GM18870 (cell line): ENCODE measurements at regions not wholly inside any gene's neighbourhood (a gene's known extent, or its start where the extent isn't known, plus 50 kb on each side); places are given as distances from the start of the nearest gene placed in this dataset.

Source experiments
- ATAC-seq: cut with Tn5 transposase; IDR thresholded peaks from one replicate; pipeline ENCODE4 v1.9.1; 2021; ENCODE audit warnings: moderate library complexity; ENCODE audit not compliant: unreplicated experiment

DNA sequence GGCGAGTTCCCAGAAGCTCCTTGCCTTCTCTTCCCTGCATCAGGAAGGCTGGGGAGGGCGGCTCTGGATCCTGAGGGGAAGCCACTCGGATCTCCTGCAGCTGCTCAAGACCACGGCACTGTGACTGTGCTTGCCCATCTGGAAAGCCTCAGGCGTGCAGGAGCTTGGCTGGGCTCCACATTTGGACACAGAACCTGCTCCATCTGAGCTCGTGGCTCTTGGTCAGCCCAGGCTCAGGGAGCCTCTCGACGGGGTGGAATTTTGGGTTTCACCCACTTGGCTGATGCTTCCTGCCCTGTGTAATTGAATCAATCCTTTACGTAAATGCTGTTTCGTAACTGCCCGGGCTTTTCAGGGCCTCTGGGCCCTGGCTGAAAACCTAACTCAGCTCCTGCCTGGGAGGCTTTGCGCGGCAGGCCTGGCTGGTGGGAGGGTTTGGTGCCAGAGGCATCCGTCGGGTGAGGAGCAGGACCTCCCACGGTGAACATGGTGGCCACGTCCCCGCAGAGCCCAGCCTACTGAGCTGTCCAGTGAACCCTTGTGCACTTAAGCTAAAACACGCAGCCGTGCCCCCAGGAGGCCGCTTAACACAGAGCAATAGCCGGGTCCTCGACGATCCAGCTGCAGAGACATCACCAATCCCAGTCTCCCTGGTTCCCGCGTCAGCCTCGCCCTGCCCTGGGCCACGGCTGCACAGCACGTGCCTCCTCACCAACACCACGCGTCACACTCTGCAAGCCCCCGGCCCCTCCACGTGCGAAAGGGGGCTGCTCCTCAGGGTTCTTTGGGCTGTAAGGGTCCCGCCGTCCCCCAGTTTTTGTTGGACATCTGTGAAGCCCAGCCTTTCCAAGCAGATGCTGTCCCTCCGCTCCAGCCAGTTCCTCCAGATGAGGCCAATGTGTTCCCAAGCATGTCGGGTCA is 241.0 kb downstream of the DLL1 start:
- ATAC-seq = no peak

- no peak for ATAC-seq
Measured at GRCh38 chr6:170048615-170049256, 242.1 kb downstream of the DLL1 start.

DNA sequence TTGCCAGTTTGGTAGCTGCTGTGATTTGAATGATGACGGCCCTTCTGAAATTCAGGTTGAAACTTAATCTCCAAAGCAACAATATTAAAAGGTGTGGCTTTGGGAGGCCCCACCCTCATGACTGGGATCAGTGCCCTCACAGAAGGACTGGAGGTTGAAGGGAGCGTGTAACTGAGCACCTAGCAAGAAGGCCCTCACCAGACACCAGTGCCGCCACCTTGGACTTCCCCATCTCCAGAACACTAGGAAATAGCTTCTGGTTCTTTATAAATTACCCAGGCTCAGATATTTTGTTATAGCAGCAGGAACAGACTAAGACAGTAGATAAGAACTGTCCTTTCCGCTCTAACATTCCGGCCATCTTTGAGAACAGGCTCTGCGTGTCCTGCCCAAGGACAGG is 243.1 kb downstream of the DLL1 start:
- ATAC-seq = no peak

DNA sequence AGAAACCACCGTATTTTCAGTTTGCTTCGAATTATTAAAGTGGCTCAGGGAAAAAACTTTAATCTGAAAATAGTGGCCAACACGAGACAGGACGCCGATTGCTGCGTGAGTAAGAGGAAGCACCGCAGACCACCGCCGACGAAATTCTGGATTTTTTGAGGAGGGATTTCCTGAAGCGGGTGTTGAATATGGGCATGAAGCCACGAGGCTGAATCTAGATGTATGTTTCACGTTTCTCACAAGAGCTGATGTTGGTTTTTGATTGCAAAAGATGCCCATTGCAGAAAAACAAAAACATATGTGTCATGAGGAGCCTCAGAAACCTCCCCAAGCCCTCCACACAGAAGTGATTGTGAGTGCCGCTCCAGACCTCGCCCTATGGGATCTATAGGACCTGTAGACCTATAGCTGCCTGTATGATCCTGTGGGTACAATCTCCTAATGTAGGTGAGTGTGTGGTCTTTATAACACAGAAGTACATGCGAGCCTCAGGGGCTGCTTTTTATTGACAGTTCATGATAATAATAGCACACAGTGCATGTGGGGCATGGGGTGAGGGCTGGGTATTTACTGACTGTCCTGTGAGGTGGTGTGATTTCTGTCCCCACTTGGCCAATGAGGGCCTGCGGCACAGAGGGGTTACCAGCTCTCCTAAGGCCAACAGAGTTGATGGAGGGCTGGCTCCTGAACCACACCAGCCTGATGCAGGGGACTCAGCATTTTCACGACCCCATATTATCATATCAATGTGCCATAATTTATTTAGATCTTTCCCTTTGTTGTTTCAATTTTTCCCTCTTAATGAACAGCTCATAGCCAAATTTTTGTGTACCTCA is 243.9 kb downstream of the DLL1 start:
- ATAC-seq = no peak

DNA sequence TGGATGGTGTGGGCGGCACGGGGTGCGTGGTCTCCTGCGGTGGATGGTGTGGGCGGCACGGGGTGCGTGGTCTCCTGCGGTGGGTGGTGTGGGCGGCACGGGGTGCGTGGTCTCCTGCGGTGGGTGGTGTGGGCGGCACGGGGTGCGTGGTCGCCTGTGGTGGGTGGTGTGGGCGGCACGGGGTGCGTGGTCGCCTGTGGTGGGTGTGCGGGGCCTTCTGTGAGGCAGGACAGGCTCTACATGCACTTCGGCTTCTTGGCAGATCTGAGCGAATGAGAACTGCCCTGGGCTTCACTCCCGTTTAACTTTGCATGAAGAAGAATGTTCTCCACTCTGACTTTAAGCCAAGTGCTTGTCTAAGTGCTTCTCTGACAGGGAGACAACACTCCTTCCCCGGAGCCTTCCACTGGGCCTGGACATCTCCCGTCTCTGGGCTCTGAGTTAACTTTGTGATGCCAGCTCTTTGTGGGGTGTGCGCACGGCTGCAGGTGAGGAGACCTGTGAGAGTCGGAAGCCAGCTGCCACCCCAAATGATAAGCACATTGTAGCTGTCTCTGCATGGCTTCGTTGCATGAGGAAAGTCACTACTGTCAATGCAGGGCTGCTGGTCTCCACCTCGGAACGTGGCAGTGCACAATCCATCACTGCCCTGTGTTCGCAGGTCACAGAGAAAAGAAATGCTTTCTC is 244.8 kb downstream of the DLL1 start:
- ATAC-seq = no peak

GRCh38 chr6:170045563-170045960 is 245.3 kb downstream of the DLL1 start:
- no peak for ATAC-seq

- ATAC-seq = no peak
Measured at GRCh38 chr6:170044836-170045562, 245.9 kb downstream of the DLL1 start.

GRCh38 chr6:170043881-170044790 is 246.7 kb downstream of the DLL1 start:
- ATAC-seq = no peak

DNA sequence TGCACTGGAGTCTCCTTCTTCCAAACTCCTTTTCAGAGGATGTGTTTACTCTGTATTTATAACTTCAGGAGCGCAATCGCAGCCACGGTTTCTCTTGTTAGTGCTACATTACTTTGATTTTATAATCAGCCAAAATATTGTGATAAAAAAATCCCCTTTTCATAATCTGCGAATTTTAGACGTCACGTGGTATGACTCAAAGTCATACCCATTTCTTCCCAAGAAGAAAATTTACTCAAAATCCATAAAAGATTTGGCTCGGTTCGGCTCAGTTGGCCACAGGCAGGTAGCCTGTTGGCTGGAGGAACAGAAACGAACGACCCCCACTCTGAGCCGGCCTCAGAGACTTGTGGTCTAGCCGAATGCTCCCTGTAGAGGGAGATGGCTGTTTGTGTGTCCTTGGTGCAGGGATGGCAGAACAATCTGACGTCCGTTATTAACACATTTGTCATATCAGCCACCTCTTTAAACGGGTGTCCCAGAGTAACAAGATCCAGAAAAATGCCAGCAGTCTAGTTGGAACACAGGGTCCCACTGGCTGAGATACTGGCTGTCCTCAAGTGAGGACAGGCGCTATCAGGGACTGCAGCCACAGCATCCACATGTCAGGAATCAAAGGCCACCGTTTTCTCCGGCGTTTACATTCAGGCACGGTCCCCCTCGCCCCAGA is 247.6 kb downstream of the DLL1 start:
- no peak for ATAC-seq

- ATAC-seq = no peak
Measured at GRCh38 chr6:170042596-170043118, 248.2 kb downstream of the DLL1 start.

- no peak for ATAC-seq
Measured at GRCh38 chr6:170042123-170042522, 248.8 kb downstream of the DLL1 start.

DNA sequence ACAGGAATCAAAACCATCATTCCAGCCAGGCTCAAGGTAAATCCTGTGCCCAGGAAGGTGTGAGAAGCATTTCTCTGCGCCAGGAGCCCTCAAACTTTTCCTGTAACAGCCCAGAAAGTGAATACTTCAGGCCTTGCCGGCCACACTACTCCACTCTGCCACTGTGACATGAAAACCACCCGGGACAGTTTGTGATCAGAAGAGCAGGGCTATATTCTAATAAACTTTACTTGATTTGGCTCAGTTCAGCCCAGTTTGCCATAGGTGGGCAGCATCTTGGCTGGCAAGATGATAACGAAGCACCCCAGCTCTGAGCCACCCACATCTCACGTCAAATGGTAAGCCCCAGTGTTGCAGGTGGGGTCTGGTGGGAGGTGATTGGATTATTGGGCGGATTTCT is 249.4 kb downstream of the DLL1 start:
- no peak for ATAC-seq

- ATAC-seq = no peak
Measured at GRCh38 chr6:170040906-170041305, 250.0 kb downstream of the DLL1 start.

- ATAC-seq = no peak
Measured at GRCh38 chr6:170040115-170040500, 250.8 kb downstream of the DLL1 start.

- ATAC-seq = no peak
Measured at GRCh38 chr6:170039156-170040114, 251.4 kb downstream of the DLL1 start.

DNA sequence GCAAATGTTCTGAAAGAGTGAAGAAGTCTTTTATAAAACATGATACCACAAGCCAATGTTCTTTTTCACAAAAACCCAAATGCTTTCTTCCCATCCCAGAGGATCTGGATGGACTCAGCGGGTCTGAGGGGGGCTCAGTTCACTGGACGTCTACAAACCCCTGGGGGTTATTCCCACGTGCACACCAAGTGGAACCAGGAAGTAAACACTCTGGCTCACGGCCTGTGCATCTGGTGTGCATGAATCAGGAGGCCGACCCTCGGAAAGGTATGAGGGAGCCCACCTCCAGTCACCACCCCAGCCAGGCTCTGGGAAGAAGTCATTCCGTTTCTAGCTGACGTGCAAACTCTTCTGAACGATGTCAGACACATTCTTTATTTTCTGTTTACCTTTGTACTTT is 252.2 kb downstream of the DLL1 start:
- no peak for ATAC-seq

GRCh38 chr6:170038251-170038650 is 252.6 kb downstream of the DLL1 start:
- ATAC-seq = no peak
